AG04449 (cell line): ENCODE measurements at regions not wholly inside any gene's neighbourhood (a gene's known extent, or its start where the extent isn't known, plus 50 kb on each side); places are given as distances from the start of the nearest gene placed in this dataset.

Experiments
- CTCF ChIA-PET: fragments of 350-600 bp; formaldehyde crosslinking; extraction: SDS; loops from one replicate; lab custom pipeline; 2021; ENCODE audit warnings: antibody characterized with exemption; lab: Yijun Ruan, JAX
- POLR2A ChIA-PET: fragments of 400-600, 350-600 bp; formaldehyde crosslinking; extraction: SDS; loops from one replicate; lab custom pipeline; 2020; ENCODE audit warnings: antibody characterized with exemption, inconsistent platforms; lab: Yijun Ruan, JAX
- DNase-seq: peaks from one replicate; pipeline ENCODE4 v3.0.0-alpha.2; 2010; ENCODE audit warnings: low read depth, low spot score
- H3K4me3 ChIP-seq: 2 replicates; pipeline ENCODE4 v1.5.1; 2011; ENCODE audit warnings: low read depth, mild to moderate bottlenecking, control low read depth, low read length
- CTCF ChIP-seq: IDR thresholded peaks from one replicate; pipeline ENCODE4 v1.5.1; 2011; ENCODE audit warnings: mild to moderate bottlenecking, moderate library complexity, low read length, control low read depth, inconsistent platforms; ENCODE audit not compliant: insufficient read depth; ENCODE audit errors: missing control alignments

- TF ChIP-seq CTCF: no peak
- ChIA-PET POLR2A (no interaction called here), CTCF (interaction anchor here (0.6 to 0.9 kb wide), 2 partner anchors 9 to 15 kb away, joined by 3 to 4 read pairs; no protein-coding TSS in a partner anchor)
- DNase-seq: no peak
- no peak overlapping the region for H3K4me3 ChIP-seq
Measured at GRCh38 chr5:167712986-167713585, 578.4 kb upstream of the WWC1 start.

GRCh38 chr5:167713896-167714295 lies 577.5 kb upstream of the WWC1 start:
- CTCF ChIA-PET: interaction anchor here (2.0 kb wide), 1 partner anchor 9 kb away, joined by 7 read pairs; no protein-coding TSS in a partner anchor

GRCh38 chr5:167716126-167716775 lies 575.2 kb upstream of the WWC1 start:
- H3K4me3 ChIP-seq: no peak overlapping the region
- TF ChIP-seq CTCF: no peak
- ChIA-PET CTCF (interaction anchor here (1.1 to 1.6 kb wide), 2 partner anchors 9 to 504 kb away, joined by 3 to 4 read pairs; no protein-coding TSS in a partner anchor), POLR2A (interaction anchor here (1.0 to 1.3 kb wide), 3 partner anchors 15 to 52 kb away, joined by 3 to 6 read pairs (median 3); no protein-coding TSS in a partner anchor)
- peak; percentile 82 for DNase-seq

More at GRCh38 chr5:167713896-167714295, 577.5 kb upstream of the WWC1 start:
- no peak for TF ChIP-seq CTCF
- H3K4me3 ChIP-seq: no peak overlapping the region
- DNase-seq: no peak
- POLR2A ChIA-PET: no interaction called here

- ChIA-PET CTCF (interaction anchor here (0.9 to 1.3 kb wide), 3 partner anchors 12 to 302 kb away, joined by 3 read pairs; no protein-coding TSS in a partner anchor), POLR2A (no interaction called here)
- no peak for DNase-seq
- no peak overlapping the region for H3K4me3 ChIP-seq
- no peak for TF ChIP-seq CTCF
Measured at GRCh38 chr5:167720259-167720658, 571.2 kb upstream of the WWC1 start.

GRCh38 chr5:167720676-167721260 lies 570.7 kb upstream of the WWC1 start:
- H3K4me3 ChIP-seq: no peak overlapping the region
- CTCF ChIA-PET: interaction anchor here (0.9 to 1.3 kb wide), 4 partner anchors 11 to 302 kb away, joined by 3 read pairs; no protein-coding TSS in a partner anchor
- no peak for TF ChIP-seq CTCF
- peak; percentile 93 for DNase-seq
- POLR2A ChIA-PET: no interaction called here
